ENCODE measurements at regions not wholly inside any gene's neighbourhood (a gene's known extent, or its start where the extent isn't known, plus 50 kb on each side); places are given as distances from the start of the nearest gene placed in this dataset.

- peak; percentile 60 for DNase-seq (ENCODE audit: low read depth)
Measured at GRCh38 chr5:163789870-163790269, 284.5 kb downstream of the MAT2B start.

DNA sequence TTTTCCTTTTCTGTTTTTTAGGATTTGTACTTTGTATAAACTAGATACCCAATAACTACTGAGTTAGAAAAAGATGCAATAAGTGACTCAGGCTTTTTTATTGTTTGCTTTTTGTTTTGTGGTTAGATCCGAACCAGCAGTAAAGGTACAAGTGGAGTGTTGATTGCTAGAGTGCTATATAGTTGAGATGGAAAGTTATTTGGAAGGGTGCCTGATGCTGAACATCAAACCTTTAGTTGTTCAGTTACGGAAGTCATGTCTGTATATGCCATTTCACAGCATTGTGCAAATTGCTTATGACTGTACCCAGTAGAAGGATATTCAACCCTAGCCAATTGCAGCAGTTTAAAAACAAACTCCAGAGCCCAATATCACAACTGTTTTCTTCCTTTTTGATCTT lies 285.1 kb downstream of the MAT2B start:
- peak; percentile 9 for DNase-seq (ENCODE audit: low read depth)

- no peak for DNase-seq (ENCODE audit: low read depth)
Measured at GRCh38 chr5:163794993-163795392, 289.6 kb downstream of the MAT2B start.

DNA sequence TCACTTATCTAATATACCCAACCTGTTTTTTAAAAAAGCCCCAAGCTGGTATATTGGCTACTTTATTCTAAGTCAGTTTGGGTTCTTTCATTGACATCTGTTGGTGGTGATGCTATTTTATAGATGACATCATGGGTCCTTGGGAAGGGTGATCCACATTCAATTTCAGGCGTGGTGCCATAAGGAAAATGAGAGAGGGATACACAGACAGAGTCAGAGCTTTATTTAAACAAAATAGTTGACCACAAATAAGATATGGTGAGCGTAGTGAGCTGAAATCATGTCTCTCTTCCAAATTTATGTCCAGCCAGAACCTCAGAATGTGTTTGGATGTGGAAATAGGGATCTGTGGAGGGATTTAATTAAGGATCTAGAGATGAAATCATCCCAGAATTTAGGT lies 302.4 kb downstream of the MAT2B start:
- no peak for DNase-seq (ENCODE audit: low read depth)

- peak; percentile 28 for DNase-seq (ENCODE audit: low read depth)
Measured at GRCh38 chr5:163809473-163809872, 304.1 kb downstream of the MAT2B start.

GRCh38 chr5:163813900-163814299 lies 308.5 kb downstream of the MAT2B start:
- no peak for DNase-seq (ENCODE audit: low read depth)

GRCh38 chr5:163815240-163815791 lies 309.9 kb downstream of the MAT2B start:
- peak; percentile 18 for DNase-seq (ENCODE audit: low read depth)

- DNase-seq (ENCODE audit: low read depth), result peak; percentile 15
Measured at GRCh38 chr5:163821142-163821541, 315.7 kb downstream of the MAT2B start.

DNA sequence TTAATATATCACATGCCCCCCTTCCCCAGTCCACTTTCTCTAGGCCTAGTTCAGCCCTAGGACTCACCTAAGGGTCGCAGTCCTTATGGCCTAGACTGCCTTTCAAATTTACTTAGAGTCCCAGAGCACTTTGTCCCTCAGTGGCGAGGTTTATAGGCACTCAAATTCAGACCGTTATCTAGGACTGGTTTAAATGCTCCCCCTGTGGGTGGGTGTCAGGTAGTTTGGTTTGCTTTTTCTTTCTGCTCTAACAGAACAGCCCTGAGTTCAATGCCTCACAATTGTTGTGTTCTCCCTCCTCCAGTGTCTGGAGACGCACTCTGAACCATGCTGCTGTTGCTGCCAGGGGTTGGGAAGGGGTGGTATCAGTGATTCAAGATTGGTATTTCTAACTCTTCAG lies 317.1 kb downstream of the MAT2B start:
- no peak for DNase-seq (ENCODE audit: low read depth)

GRCh38 chr5:163825661-163826060 lies 320.2 kb downstream of the MAT2B start:
- no peak for DNase-seq (ENCODE audit: low read depth)

DNA sequence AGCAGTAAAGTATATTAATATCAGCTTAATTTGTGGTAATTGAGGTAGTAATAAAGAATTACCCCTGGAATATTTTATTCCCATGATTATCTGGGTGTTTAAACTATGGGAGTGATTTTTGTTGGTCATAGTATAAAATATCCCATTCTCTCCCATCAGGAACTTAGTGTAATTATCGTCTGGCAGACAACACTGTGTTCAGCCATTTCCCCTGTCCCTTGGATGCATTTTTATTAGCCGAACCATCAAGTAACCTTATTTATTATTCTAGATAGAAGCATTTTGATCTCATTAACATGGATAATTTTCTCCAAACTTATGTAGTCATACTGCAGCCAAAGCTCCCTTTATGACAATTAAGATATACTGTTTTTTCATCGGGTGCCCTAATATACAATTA lies 320.8 kb downstream of the MAT2B start:
- DNase-seq (ENCODE audit: low read depth), result no peak

- no peak for DNase-seq (ENCODE audit: low read depth)
Measured at GRCh38 chr5:163832155-163832554, 326.7 kb downstream of the MAT2B start.

DNA sequence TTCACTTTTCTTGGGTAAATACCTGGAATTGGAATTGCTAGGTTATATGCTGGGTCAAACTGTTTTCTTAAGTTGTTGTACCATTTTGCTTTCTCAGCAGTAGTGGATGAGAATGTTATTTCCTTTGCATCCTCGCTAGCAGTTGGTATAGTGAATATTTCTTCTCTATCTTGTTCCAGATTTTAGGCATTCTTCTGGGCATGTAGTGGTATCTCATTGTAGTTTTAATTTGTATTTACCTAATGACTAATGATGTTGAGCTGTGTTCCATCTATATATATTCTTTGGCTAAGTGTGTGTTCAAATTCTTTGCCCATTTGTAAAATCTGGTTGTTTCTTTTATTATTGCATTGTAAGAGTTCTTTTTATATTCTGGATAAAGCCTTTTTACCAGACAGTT lies 333.3 kb downstream of the MAT2B start:
- DNase-seq (ENCODE audit: low read depth), result no peak

- peak; percentile 88 for DNase-seq (ENCODE audit: low read depth)
Measured at GRCh38 chr5:163846512-163846911, 341.1 kb downstream of the MAT2B start.

GRCh38 chr5:163855754-163856153 lies 350.3 kb downstream of the MAT2B start:
- no peak for DNase-seq (ENCODE audit: low read depth)

DNA sequence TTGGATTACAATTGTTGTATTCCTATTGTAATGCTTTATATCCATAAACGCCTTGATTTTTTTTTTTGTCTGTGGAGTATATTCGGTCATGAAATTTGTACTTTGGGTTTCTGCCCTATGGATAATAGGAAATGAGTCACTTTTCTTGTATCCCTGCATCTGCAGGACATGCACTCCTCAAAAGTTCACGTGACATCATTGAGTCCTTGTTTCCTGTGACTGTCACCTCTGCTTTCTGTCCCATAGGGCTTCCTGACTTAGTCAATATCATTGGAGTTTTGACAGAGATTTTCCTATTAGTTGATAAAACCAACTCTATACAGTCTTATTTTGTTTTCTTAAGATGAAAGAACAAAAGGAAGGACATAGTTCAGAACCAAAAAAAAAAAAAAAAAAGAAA lies 356.3 kb downstream of the MAT2B start:
- DNase-seq (ENCODE audit: low read depth), result peak; percentile 54

DNA sequence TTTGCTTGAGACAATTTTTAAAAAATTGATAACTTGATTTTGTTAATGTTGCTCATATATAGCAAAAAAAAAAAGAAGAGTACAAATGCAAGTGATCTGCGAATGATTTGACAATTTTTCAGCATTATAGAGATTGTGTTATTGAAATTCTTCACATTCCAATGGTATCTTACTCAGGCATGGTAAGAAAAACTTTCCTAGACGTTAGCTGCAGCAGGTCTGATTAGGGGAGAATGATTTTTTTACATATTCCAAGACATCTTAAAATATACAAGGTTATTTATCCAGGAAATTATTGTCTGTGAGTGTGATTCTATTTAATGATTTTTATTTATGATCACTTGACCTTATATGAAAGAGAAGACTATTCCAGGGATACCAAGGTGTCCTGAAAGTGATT lies 361.9 kb downstream of the MAT2B start:
- DNase-seq (ENCODE audit: low read depth), result peak; percentile 87

- peak; percentile 91 for DNase-seq (ENCODE audit: low read depth)
Measured at GRCh38 chr5:163867738-163868137, 362.3 kb downstream of the MAT2B start.

GRCh38 chr5:163869581-163869980 lies 364.2 kb downstream of the MAT2B start:
- DNase-seq (ENCODE audit: low read depth), result no peak

DNA sequence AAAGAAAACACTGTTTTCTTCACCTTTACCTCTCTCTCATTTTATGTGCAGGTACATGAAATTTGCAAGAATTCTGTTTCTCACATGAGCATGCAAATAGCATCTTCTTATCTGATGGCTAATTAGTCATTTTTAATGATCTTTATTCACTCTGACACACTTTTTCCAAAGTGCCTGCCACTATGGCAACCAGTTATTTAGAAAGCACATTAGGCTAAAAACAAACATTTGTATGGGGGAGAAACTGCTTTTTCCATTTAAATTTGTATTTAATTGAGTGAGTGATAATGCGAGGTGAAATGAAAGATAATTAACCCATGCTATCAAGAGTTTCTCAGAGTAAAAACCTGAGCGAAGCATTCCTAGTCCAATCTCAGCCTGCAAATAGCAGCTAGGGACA lies 365.0 kb downstream of the MAT2B start:
- no peak for DNase-seq (ENCODE audit: low read depth)

DNA sequence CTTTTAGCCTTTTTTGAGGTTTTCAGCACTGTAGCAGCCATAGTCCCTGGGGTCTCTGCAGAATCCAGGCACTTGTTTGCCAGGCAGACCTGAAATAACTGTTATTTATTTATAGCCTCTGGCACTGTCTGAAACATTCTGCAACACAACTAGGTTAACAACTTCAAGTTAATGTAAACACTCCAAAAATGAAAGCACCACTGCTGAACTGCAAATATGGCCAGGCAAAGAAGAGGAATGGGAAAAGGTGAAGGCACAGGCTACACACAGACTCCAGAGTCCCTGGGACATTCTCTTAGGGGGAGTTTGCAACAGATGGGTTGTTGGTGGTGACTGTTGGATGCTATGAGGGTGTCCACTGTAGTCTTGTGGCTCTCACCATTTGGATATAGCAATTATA lies 369.0 kb downstream of the MAT2B start:
- no peak for DNase-seq (ENCODE audit: low read depth)

DNA sequence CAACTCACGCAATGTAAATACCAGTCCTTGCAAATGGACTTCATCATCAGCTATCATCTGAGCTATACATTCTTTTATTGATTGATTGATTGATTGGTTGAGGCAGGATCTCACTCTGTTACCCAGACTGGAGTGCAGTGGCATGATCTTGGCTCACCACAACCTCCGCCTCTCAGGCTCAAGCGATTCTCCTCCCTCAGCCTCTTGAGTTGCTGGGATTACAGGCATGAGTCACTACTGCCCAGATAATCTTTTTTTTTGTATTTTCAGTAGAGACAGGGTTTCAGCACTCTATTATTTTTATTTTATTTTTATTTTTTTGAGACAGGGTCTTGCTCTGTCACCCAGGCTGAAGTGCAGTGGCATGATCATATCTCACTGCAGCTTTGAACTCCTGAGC lies 369.5 kb downstream of the MAT2B start:
- DNase-seq (ENCODE audit: low read depth), result peak; percentile 73

GRCh38 chr5:163877865-163878264 lies 372.4 kb downstream of the MAT2B start:
- DNase-seq (ENCODE audit: low read depth), result no peak

DNA sequence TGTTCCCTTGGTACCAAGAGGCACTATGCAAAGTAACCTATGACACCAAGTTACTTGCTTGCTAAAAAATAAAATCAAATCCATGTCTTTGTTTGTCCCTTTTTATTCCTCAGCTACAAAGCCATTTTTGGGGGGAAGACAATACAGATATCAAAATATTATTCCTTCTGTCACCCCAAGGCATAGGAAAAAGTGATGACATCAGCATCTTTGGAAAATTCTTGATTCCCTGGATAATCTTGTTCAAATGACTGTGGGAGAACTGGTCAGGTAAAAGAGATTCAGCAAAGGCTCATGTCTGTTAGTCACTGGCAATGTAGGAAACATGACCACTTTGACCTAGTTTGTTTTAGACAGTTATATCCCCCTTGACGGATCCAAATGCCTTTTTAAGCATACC lies 373.1 kb downstream of the MAT2B start:
- no peak for DNase-seq (ENCODE audit: low read depth)

- peak; percentile 92 for DNase-seq (ENCODE audit: low read depth)
Measured at GRCh38 chr5:163880302-163880701, 374.9 kb downstream of the MAT2B start.
